H1 (cell line): ENCODE measurements at regions not wholly inside any gene's neighbourhood (a gene's known extent, or its start where the extent isn't known, plus 50 kb on each side); places are given as distances from the start of the nearest gene placed in this dataset.

Experiments used
- CTCF ChIA-PET: fragments of 300-600 bp; sonication (Branson Sonifier 250); formaldehyde crosslinking; loops from one replicate; lab custom pipeline; 2021; ENCODE audit not compliant: partially characterized antibody; lab: Charles Lee
- POLR2A ChIA-PET: fragments of 300-600 bp; sonication (Branson Sonifier 250); formaldehyde crosslinking; loops from one replicate; lab custom pipeline; 2021; ENCODE audit warnings: inconsistent platforms; ENCODE audit not compliant: partially characterized antibody; lab: Charles Lee
- DNase-seq, 2 experiments: peaks; one replicate each; pipeline versions ENCODE4 v3.0.0 to v3.0.0-alpha.2; 2010 to 2022; ENCODE audit warnings: low spot score in 2 of 2, low read depth in 1 of 2, mixed read lengths in 1 of 2
- FAIRE-seq: peaks from 2 replicates; lab custom pipeline; 2011; peaks lifted over from hg19 to GRCh38; lab: Jason Lieb, UNC
- H2AFZ ChIP-seq: 2 replicates; pipeline ENCODE4 v1.8.1; 2012; ENCODE audit warnings: low read length, inconsistent platforms
- H2AK5ac ChIP-seq: 2 replicates; pipeline ENCODE4 v1.6.1; 2013; ENCODE audit warnings: low read depth, low read length
- H2BK120ac ChIP-seq: replicated peaks from 2 replicates; pipeline ENCODE3; 2013; ENCODE audit warnings: low read depth, low read length, inconsistent platforms
- H2BK12ac ChIP-seq: 2 replicates; pipeline ENCODE4 v1.6.1; 2013; ENCODE audit warnings: low read depth, low read length
- H2BK15ac ChIP-seq: 2 replicates; pipeline ENCODE4 v1.6.1; 2013; ENCODE audit warnings: low read length
- H2BK20ac ChIP-seq: 2 replicates; pipeline ENCODE4 v1.6.1; 2013; ENCODE audit warnings: low read length
- H2BK5ac ChIP-seq: 2 replicates; pipeline ENCODE4 v1.6.1; 2013; ENCODE audit warnings: low read depth, low read length
- H3K14ac ChIP-seq: 2 replicates; pipeline ENCODE4 v1.6.1; 2013; ENCODE audit warnings: inconsistent platforms; ENCODE audit not compliant: insufficient read length
- H3K18ac ChIP-seq: 2 replicates; pipeline ENCODE4 v1.6.1; 2013; ENCODE audit warnings: low read length; ENCODE audit errors: extremely low read depth
- H3K23ac ChIP-seq: 2 replicates; pipeline ENCODE4 v1.6.1; 2013; ENCODE audit warnings: inconsistent platforms; ENCODE audit not compliant: insufficient read length
- H3K23me2 ChIP-seq: 2 replicates; pipeline ENCODE4 v1.6.1; 2013; ENCODE audit warnings: low read depth, low read length
- H3K27ac ChIP-seq: 2 replicates; pipeline ENCODE4 v1.6.1; 2011; ENCODE audit warnings: low read depth, low read length, inconsistent platforms
- H3K27me3 ChIP-seq, 4 experiments: replicated peaks in 1 of 4; 1 replicate in 1 of 4; 2 replicates in 3 of 4; pipeline versions ENCODE4 v1.6.1 to v1.8.1; 2011 to 2013; ENCODE audit warnings: low read length in 3 of 4, mild to moderate bottlenecking in 3 of 4, inconsistent platforms in 2 of 4, mixed read lengths in 2 of 4, moderate library complexity in 1 of 4; ENCODE audit not compliant: control insufficient read depth in 3 of 4, insufficient read depth in 3 of 4; ENCODE audit errors: extremely low read depth in 1 of 4
- H3K36me3 ChIP-seq, 4 experiments: 2 replicates each; pipeline versions ENCODE4 v1.6.1 to v1.8.1; 2011 to 2013; ENCODE audit warnings: mild to moderate bottlenecking in 4 of 4, low read length in 3 of 4, moderate library complexity in 2 of 4, control low read depth in 1 of 4, inconsistent platforms in 1 of 4; ENCODE audit not compliant: insufficient read depth in 4 of 4, control insufficient read depth in 2 of 4
- H3K4ac ChIP-seq: replicated peaks from 2 replicates; pipeline ENCODE3; 2013; ENCODE audit warnings: low read length, low read depth, mixed read lengths, inconsistent platforms; ENCODE audit not compliant: insufficient read length
- H3K4me1 ChIP-seq, 4 experiments: replicated peaks in 1 of 4; 1 replicate in 1 of 4; 2 replicates in 3 of 4; pipeline versions ENCODE4 v1.6.1 to v1.8.1; 2011 to 2013; ENCODE audit warnings: low read length in 3 of 4, inconsistent platforms in 2 of 4, mixed read lengths in 1 of 4; ENCODE audit not compliant: insufficient read depth in 4 of 4, control insufficient read depth in 3 of 4
- H3K4me2 ChIP-seq, 2 experiments: 2 replicates each; pipeline versions ENCODE4 v1.6.1 to v1.8.1; 2011 to 2013; ENCODE audit warnings: low read depth in 2 of 2, low read length in 2 of 2, control low read depth in 1 of 2, inconsistent platforms in 1 of 2, mild to moderate bottlenecking in 1 of 2; ENCODE audit not compliant: insufficient read depth in 1 of 2
- H3K4me3 ChIP-seq, 4 experiments: fragments of 200-600, 300-600 bp in 1 of 4; sonication (generic), shearing (Covaris generic), sonication (Bioruptor Twin) in 1 of 4; 2 replicates each; pipeline versions ENCODE4 v1.5.1 to v1.8.1; 2011 to 2016; ENCODE audit warnings: low read length in 4 of 4, low read depth in 3 of 4, control low read depth in 2 of 4, inconsistent platforms in 2 of 4, mild to moderate bottlenecking in 2 of 4, mixed read lengths in 1 of 4, moderate library complexity in 1 of 4; ENCODE audit not compliant: insufficient read depth in 2 of 4; ENCODE audit errors: extremely low read depth in 1 of 4
- H3K56ac ChIP-seq: replicated peaks from 2 replicates; pipeline ENCODE3; 2013; ENCODE audit warnings: low read depth, mild to moderate bottlenecking, mixed read lengths, low read length, inconsistent platforms; ENCODE audit not compliant: insufficient read length
- H3K79me1 ChIP-seq: 2 replicates; pipeline ENCODE4 v1.6.1; 2013; ENCODE audit warnings: low read depth, low read length, control low read depth
- H3K79me2 ChIP-seq, 2 experiments: 2 replicates each; pipeline versions ENCODE4 v1.6.1 to v1.8.1; 2012 to 2013; ENCODE audit warnings: low read length in 2 of 2, mild to moderate bottlenecking in 2 of 2, inconsistent platforms in 1 of 2; ENCODE audit not compliant: insufficient read depth in 2 of 2, control insufficient read depth in 1 of 2
- H3K9ac ChIP-seq, 4 experiments: replicated peaks in 1 of 4; 1 replicate in 1 of 4; 2 replicates in 3 of 4; pipeline versions ENCODE4 v1.6.1 to v1.8.1; 2011 to 2013; ENCODE audit warnings: low read depth in 3 of 4, low read length in 3 of 4, control low read depth in 2 of 4, mild to moderate bottlenecking in 2 of 4, moderate library complexity in 2 of 4, inconsistent platforms in 1 of 4; ENCODE audit errors: extremely low read depth in 1 of 4
- H3K9me3 ChIP-seq, 2 experiments: 2 replicates each; pipeline versions ENCODE4 v1.6.1 to v1.8.1; 2012 to 2013; ENCODE audit warnings: mild to moderate bottlenecking in 2 of 2, moderate library complexity in 2 of 2, control low read depth in 1 of 2, inconsistent platforms in 1 of 2, low read depth in 1 of 2, low read length in 1 of 2, mixed read lengths in 1 of 2; ENCODE audit not compliant: insufficient read depth in 2 of 2
- H4K20me1 ChIP-seq, 2 experiments: replicated peaks in 1 of 2; 2 replicates each; pipeline versions ENCODE3 to v1.8.1; 2011 to 2013; ENCODE audit warnings: inconsistent platforms in 2 of 2, low read length in 2 of 2, mild to moderate bottlenecking in 1 of 2; ENCODE audit not compliant: insufficient read depth in 2 of 2, control insufficient read depth in 1 of 2
- H4K5ac ChIP-seq: 2 replicates; pipeline ENCODE4 v1.6.1; 2013; ENCODE audit warnings: low read length, low read depth, mixed read lengths, inconsistent platforms; ENCODE audit not compliant: insufficient read length
- H4K8ac ChIP-seq: 2 replicates; pipeline ENCODE4 v1.8.0; 2013; ENCODE audit warnings: mild to moderate bottlenecking, moderate library complexity, low read length, inconsistent platforms; ENCODE audit not compliant: insufficient read depth; ENCODE audit errors: extremely low read depth
- H4K91ac ChIP-seq: replicated peaks from 2 replicates; pipeline ENCODE3; 2013; ENCODE audit warnings: low read length, mixed read lengths, inconsistent platforms; ENCODE audit not compliant: insufficient read length
- BACH1 ChIP-seq: IDR thresholded peaks from 2 replicates; pipeline ENCODE4 v1.6.1; 2012; ENCODE audit warnings: low read length, improper control_type of control experiment
- CTCF ChIP-seq, 3 experiments: IDR thresholded peaks; 1 replicate in 2 of 3; 2 replicates in 1 of 3; pipeline versions ENCODE4 v1.5.1 to v1.6.1; 2011; ENCODE audit warnings: low read length in 3 of 3, mild to moderate bottlenecking in 3 of 3, inconsistent platforms in 2 of 3, low read depth in 1 of 3, moderate library complexity in 1 of 3; ENCODE audit not compliant: insufficient read depth in 1 of 3; ENCODE audit errors: control extremely low read depth in 1 of 3
- FOSL1 ChIP-seq: IDR thresholded peaks from 2 replicates; pipeline ENCODE4 v1.6.1; 2011; ENCODE audit warnings: mild to moderate bottlenecking, low read depth, low read length, moderate library complexity; ENCODE audit not compliant: insufficient read depth
- GTF2F1 ChIP-seq: IDR thresholded peaks from 2 replicates; pipeline ENCODE4 v1.6.1; 2012; ENCODE audit warnings: low read depth, low read length, improper control_type of control experiment, borderline replicate concordance
- JUN ChIP-seq: IDR thresholded peaks from 2 replicates; pipeline ENCODE4 v1.6.1; 2011; ENCODE audit warnings: low read depth, mild to moderate bottlenecking, improper control_type of control experiment, low read length
- KDM5A ChIP-seq: fragments of 200-600 bp; IDR thresholded peaks from 2 replicates; pipeline ENCODE4 v1.7.1; 2012; ENCODE audit warnings: mild to moderate bottlenecking, low read length, inconsistent platforms, mixed read lengths
- PHF8 ChIP-seq: fragments of 200-600 bp; sonication (generic); conservative IDR thresholded peaks from 2 replicates; pipeline ENCODE4 v1.7.1; 2012; ENCODE audit warnings: low read depth, mild to moderate bottlenecking, inconsistent platforms, low read length, moderate library complexity
- POU5F1 ChIP-seq: IDR thresholded peaks from 2 replicates; pipeline ENCODE4 v1.6.1; 2011; ENCODE audit warnings: low read depth, mild to moderate bottlenecking, low read length, moderate library complexity
- RBBP5 ChIP-seq: IDR thresholded peaks from 2 replicates; pipeline ENCODE4 v1.7.1; 2012; ENCODE audit warnings: low read depth, mild to moderate bottlenecking, inconsistent platforms, low read length, moderate library complexity, borderline replicate concordance
- TAF7 ChIP-seq: optimal IDR thresholded peaks from 2 replicates; pipeline ENCODE3; 2011; ENCODE audit warnings: low read depth, mild to moderate bottlenecking, inconsistent platforms, low read length, moderate library complexity, borderline replicate concordance
- WGBS, 2 experiments: shearing (Covaris generic) in 1 of 2; methylation state at CpG; one replicate each; pipeline versions ENCODE4 v1.1.6 to v1.1.7; 2013 to 2015; ENCODE audit warnings: low lambda C conversion rate in 2 of 2, mixed read lengths in 2 of 2, inconsistent platforms in 1 of 2, low coverage in 1 of 2, missing lambda C conversion rate in 1 of 2; ENCODE audit not compliant: insufficient replicate concordance in 2 of 2, insufficient coverage in 1 of 2, insufficient read length in 1 of 2; ENCODE audit errors: extremely low coverage in 1 of 2, missing lambda C conversion rate in 1 of 2; 5-methylcytosine and 5-hydroxymethylcytosine counted together

- WGBS, 2 experiments, result 87% methylated on average over 7 of the region's 7 CpGs; no CpG with 5 or more reads in 1 of the 2 experiments
- Histone ChIP-seq H2AK5ac (no peak overlapping the region), H2BK120ac (no peak overlapping the region), H3K56ac (no peak overlapping the region), H3K79me1 (no peaks in the 10 kb centered on the region; the same call in 1 of the 2 replicates), H2AFZ (0 out of 2 replicates have a peak overlapping the region, but pooled peaks have one; percentile 4), H3K18ac (no peak overlapping the region), H3K27me3 (no peaks in the 10 kb centered on the region), H2BK5ac (no peak overlapping the region), H4K20me1 (no peaks in the 10 kb centered on the region), H4K91ac (no peak overlapping the region), H3K79me2 (no peaks in the 10 kb centered on the region), H3K9me3 (no peaks in the 10 kb centered on the region), H2BK15ac (no peak overlapping the region), H4K5ac (no peak overlapping the region), H3K36me3 (no peaks in the 10 kb centered on the region), H2BK12ac (no peak overlapping the region), H3K4me1 (peaks cover 4 to 27% (median 10%) of the 10 kb centered on the region in 4 experiments; a peak in 6 of 7 replicates), H3K4me3 (no peak overlapping the region), H3K23me2 (no peaks in the 10 kb centered on the region), H3K14ac (no peak overlapping the region), H2BK20ac (no peak overlapping the region), H3K4ac (no peak overlapping the region), H3K23ac (no peak overlapping the region), H3K27ac (no peak overlapping the region), H4K8ac (no peak overlapping the region), H3K9ac (no peak overlapping the region), H3K4me2 (no peak overlapping the region)
- no peak for TF ChIP-seq GTF2F1
- no peak for TF ChIP-seq BACH1
- no peak for TF ChIP-seq RBBP5
- no peak for TF ChIP-seq CTCF (IDR thresholded peaks at IDR 0.05; ENCODE audit: control extremely low read depth in 1 of 3, insufficient read depth in 1 of 3, low read depth in 1 of 3, low read length in 3 of 3)
- TF ChIP-seq JUN, result no peak
- no peak for TF ChIP-seq TAF7
- no peak for TF ChIP-seq PHF8
- TF ChIP-seq FOSL1, result no peak
- TF ChIP-seq POU5F1, result no peak
- TF ChIP-seq KDM5A, result no peak
- ChIA-PET CTCF (interaction anchor here (0.6 to 3.0 kb wide), 11 partner anchors 10 to 216 kb away, joined by 3 to 20 read pairs (median 8); partner anchors contain the start of gene ATL2), POLR2A (interaction anchor here (1.1 to 1.7 kb wide), 2 partner anchors 71 to 154 kb away, joined by 3 to 6 read pairs; no protein-coding TSS in a partner anchor)
- FAIRE-seq (no peak), DNase-seq (no peak)
Observed at GRCh38 chr2:38446906-38447561, 70.0 kb upstream of the ATL2 start.
